SK-N-MC (cell line): ENCODE measurements at regions not wholly inside any gene's neighbourhood (a gene's known extent, or its start where the extent isn't known, plus 50 kb on each side); places are given as distances from the start of the nearest gene placed in this dataset.

Source experiments
- EZH2 ChIP-seq: fragments of 200-600 bp; sonication (generic); IDR thresholded peaks from one replicate; pipeline ENCODE4 v1.6.1; 2017; ENCODE audit warnings: antibody characterized with exemption
- FOXP2 ChIP-seq: optimal IDR thresholded peaks from 2 replicates; pipeline ENCODE3; 2011; ENCODE audit warnings: mild to moderate bottlenecking, moderate library complexity; ENCODE audit not compliant: insufficient read depth; ENCODE audit errors: extremely low read length, control extremely low read depth
- POLR2AphosphoS5 ChIP-seq: IDR thresholded peaks from 2 replicates; pipeline ENCODE4 v1.6.1; 2012; ENCODE audit warnings: mild to moderate bottlenecking, low read depth, low read length, borderline replicate concordance

DNA sequence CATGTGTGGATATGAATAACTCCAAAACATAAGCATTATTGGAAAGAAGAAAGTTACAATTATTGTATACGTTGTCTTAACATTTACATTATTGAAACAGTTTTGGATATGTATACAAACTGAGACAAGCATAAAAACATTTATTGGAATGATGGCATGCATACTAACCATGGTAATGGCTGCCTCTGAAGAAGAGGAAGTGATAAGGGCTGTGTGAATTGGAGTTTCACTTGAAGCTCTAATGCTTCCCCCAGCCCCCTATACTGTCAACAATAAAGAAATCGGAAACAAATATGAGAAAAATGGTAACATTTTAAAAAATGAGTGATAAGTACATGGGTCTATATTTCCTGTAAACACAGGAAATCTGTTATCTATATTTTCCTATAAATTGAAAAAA lies 367.7 kb upstream of the DPYD start:
- TF ChIP-seq EZH2: no peak
- no peak for TF ChIP-seq POLR2AphosphoS5
- TF ChIP-seq FOXP2: no peak
